Loucy (cell line): ENCODE measurements at regions not wholly inside any gene's neighbourhood (a gene's known extent, or its start where the extent isn't known, plus 50 kb on each side); places are given as distances from the start of the nearest gene placed in this dataset.

ENCODE experiments used
- H2AFZ ChIP-seq: fragments of 200-600 bp; sonication (generic); 2 replicates; pipeline ENCODE4 v1.6.0; 2016; ENCODE audit warnings: antibody characterized with exemption, mild to moderate bottlenecking, low read length, moderate library complexity
- H3F3A ChIP-seq: fragments of 200-600 bp; 2 replicates; pipeline ENCODE4 v1.6.0; 2016; ENCODE audit warnings: antibody characterized with exemption, low read depth, mild to moderate bottlenecking
- H3K27me3 ChIP-seq: fragments of 200-600 bp; sonication (generic); 2 replicates; pipeline ENCODE4 v1.6.1; 2014; ENCODE audit warnings: low read length, mild to moderate bottlenecking; ENCODE audit not compliant: insufficient read depth, poor library complexity, severe bottlenecking
- H3K36me3 ChIP-seq: fragments of 200-600 bp; sonication (generic); 2 replicates; pipeline ENCODE4 v1.6.1; 2016; ENCODE audit warnings: low read length; ENCODE audit not compliant: insufficient read depth
- H3K4me1 ChIP-seq: fragments of 200-600 bp; sonication (generic); 2 replicates; pipeline ENCODE4 v1.5.1; 2014; ENCODE audit warnings: low read length, mild to moderate bottlenecking; ENCODE audit not compliant: insufficient read depth, poor library complexity, severe bottlenecking
- H3K4me2 ChIP-seq: fragments of 200-600 bp; sonication (generic); 2 replicates; pipeline ENCODE4 v1.6.0; 2014; ENCODE audit warnings: antibody characterized with exemption, low read length, low read depth, mild to moderate bottlenecking; ENCODE audit not compliant: poor library complexity, severe bottlenecking
- H3K4me3 ChIP-seq: fragments of 200-600 bp; sonication (generic); 2 replicates; pipeline ENCODE4 v1.5.1; 2014; ENCODE audit warnings: low read length, mild to moderate bottlenecking, mixed read lengths; ENCODE audit not compliant: poor library complexity, severe bottlenecking
- H3K79me2 ChIP-seq: fragments of 200-600 bp; sonication (generic); 2 replicates; pipeline ENCODE4 v1.6.1; 2014; ENCODE audit warnings: low read length; ENCODE audit not compliant: insufficient read depth
- H3K9ac ChIP-seq: fragments of 200-600 bp; sonication (generic); 2 replicates; pipeline ENCODE4 v1.6.0; 2014; ENCODE audit warnings: mild to moderate bottlenecking, low read depth, low read length, moderate library complexity; ENCODE audit not compliant: poor library complexity, severe bottlenecking
- H3K9me2 ChIP-seq: fragments of 200-600 bp; sonication (generic); replicated peaks from 2 replicates; pipeline ENCODE4 v1.6.1; 2016; ENCODE audit warnings: low read depth, low read length, mixed read lengths
- H3K9me3 ChIP-seq: fragments of 200-600 bp; sonication (generic); 2 replicates; pipeline ENCODE4 v1.6.1; 2014; ENCODE audit warnings: mild to moderate bottlenecking, antibody characterized with exemption, low read length, low read depth; ENCODE audit not compliant: insufficient read depth
- H4K20me1 ChIP-seq: fragments of 200-600 bp; sonication (generic); 2 replicates; pipeline ENCODE4 v1.6.0; 2014; ENCODE audit warnings: antibody characterized with exemption, low read length, mild to moderate bottlenecking; ENCODE audit not compliant: insufficient read depth, poor library complexity, severe bottlenecking
- CTCF ChIP-seq: fragments of 200-600 bp; sonication (generic); conservative IDR thresholded peaks from 2 replicates; pipeline ENCODE4 v1.5.1; 2014; ENCODE audit warnings: mild to moderate bottlenecking, antibody characterized with exemption, low read length
- EZH2phosphoT487 ChIP-seq: fragments of 200-600 bp; IDR thresholded peaks from 2 replicates; pipeline ENCODE4 v1.6.1; 2018; ENCODE audit warnings: antibody characterized with exemption, mild to moderate bottlenecking, moderate library complexity, borderline replicate concordance

- H4K20me1 ChIP-seq = no peaks in the 10 kb centered on the region
- H3F3A ChIP-seq = no peaks in the 10 kb centered on the region
- no peak overlapping the region for H2AFZ ChIP-seq
- TF ChIP-seq EZH2phosphoT487 (no peak), CTCF (no peak)
- no peak overlapping the region for H3K4me3 ChIP-seq
- no peaks in the 10 kb centered on the region for H3K79me2 ChIP-seq
- H3K36me3 ChIP-seq = no peaks in the 10 kb centered on the region
- H3K27me3 ChIP-seq = no peaks in the 10 kb centered on the region
- no peak overlapping the region for H3K4me2 ChIP-seq
- no peaks in the 10 kb centered on the region for H3K9me3 ChIP-seq
- no peak overlapping the region for H3K9ac ChIP-seq
- no peaks in the 10 kb centered on the region for H3K4me1 ChIP-seq
- H3K9me2 ChIP-seq = no peaks in the 10 kb centered on the region
Measured at GRCh38 chr13:110070046-110070445, 236.9 kb downstream of the COL4A1 start.

- Histone ChIP-seq H3K4me1 (no peaks in the 10 kb centered on the region), H3K79me2 (no peaks in the 10 kb centered on the region), H3K9ac (no peak overlapping the region), H3K4me2 (no peak overlapping the region), H3F3A (no peaks in the 10 kb centered on the region), H3K4me3 (no peak overlapping the region), H2AFZ (no peak overlapping the region), H3K27me3 (no peaks in the 10 kb centered on the region), H3K9me3 (no peaks in the 10 kb centered on the region), H3K36me3 (no peaks in the 10 kb centered on the region), H3K9me2 (no peaks in the 10 kb centered on the region), H4K20me1 (no peaks in the 10 kb centered on the region)
- TF ChIP-seq EZH2phosphoT487 (no peak), CTCF (no peak)
Measured at GRCh38 chr13:110068176-110068473, 238.8 kb downstream of the COL4A1 start.

GRCh38 chr13:110067355-110068175 is 239.4 kb downstream of the COL4A1 start:
- Histone ChIP-seq H4K20me1 (no peaks in the 10 kb centered on the region), H3K36me3 (no peaks in the 10 kb centered on the region), H3K79me2 (no peaks in the 10 kb centered on the region), H3K4me1 (no peaks in the 10 kb centered on the region), H3K9me2 (no peaks in the 10 kb centered on the region), H3K9me3 (no peaks in the 10 kb centered on the region), H3K27me3 (no peaks in the 10 kb centered on the region), H2AFZ (no peak overlapping the region), H3K4me2 (no peak overlapping the region), H3K4me3 (no peak overlapping the region), H3F3A (no peaks in the 10 kb centered on the region), H3K9ac (no peak overlapping the region)
- TF ChIP-seq EZH2phosphoT487 (no peak), CTCF (no peak)
